ENCODE measurements at regions not wholly inside any gene's neighbourhood (a gene's known extent, or its start where the extent isn't known, plus 50 kb on each side); places are given as distances from the start of the nearest gene placed in this dataset.

DNA sequence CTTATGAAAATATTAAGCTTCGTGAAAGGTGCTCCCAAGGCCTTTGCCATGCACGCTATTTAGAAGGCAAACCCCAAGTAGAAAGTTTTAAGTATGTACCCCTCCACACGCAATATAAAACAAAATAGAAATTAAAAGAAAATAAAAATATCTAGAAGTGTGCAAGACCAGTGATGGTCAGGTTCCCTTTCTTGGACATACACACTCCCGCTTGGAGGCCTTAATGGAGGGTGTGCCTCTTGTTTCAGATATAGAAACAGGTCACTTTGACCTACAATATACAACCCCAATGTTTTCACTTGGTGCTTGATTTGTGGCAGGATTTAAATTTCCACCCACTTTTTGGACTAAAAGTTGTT is 127.4 kb upstream of the STC2 start:
- TF ChIP-seq JUN (CRISPR knock-in tag; IDR thresholded peaks at IDR 0.05) (no peak), JAZF1 (CRISPR knock-in tag; IDR thresholded peaks at IDR 0.05) (no peak), ZBTB21 (CRISPR knock-in tag; IDR thresholded peaks at IDR 0.05; ENCODE audit: borderline replicate concordance) (no peak)
- TF ChIP-seq, protein P1, sequence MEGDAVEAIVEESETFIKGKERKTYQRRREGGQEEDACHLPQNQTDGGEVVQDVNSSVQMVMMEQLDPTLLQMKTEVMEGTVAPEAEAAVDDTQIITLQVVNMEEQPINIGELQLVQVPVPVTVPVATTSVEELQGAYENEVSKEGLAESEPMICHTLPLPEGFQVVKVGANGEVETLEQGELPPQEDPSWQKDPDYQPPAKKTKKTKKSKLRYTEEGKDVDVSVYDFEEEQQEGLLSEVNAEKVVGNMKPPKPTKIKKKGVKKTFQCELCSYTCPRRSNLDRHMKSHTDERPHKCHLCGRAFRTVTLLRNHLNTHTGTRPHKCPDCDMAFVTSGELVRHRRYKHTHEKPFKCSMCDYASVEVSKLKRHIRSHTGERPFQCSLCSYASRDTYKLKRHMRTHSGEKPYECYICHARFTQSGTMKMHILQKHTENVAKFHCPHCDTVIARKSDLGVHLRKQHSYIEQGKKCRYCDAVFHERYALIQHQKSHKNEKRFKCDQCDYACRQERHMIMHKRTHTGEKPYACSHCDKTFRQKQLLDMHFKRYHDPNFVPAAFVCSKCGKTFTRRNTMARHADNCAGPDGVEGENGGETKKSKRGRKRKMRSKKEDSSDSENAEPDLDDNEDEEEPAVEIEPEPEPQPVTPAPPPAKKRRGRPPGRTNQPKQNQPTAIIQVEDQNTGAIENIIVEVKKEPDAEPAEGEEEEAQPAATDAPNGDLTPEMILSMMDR (IDR thresholded peaks at IDR 0.05): no peak
- TF ChIP-seq, protein P2, sequence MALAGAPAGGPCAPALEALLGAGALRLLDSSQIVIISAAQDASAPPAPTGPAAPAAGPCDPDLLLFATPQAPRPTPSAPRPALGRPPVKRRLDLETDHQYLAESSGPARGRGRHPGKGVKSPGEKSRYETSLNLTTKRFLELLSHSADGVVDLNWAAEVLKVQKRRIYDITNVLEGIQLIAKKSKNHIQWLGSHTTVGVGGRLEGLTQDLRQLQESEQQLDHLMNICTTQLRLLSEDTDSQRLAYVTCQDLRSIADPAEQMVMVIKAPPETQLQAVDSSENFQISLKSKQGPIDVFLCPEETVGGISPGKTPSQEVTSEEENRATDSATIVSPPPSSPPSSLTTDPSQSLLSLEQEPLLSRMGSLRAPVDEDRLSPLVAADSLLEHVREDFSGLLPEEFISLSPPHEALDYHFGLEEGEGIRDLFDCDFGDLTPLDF (CRISPR knock-in tag; IDR thresholded peaks at IDR 0.05): no peak
- TF ChIP-seq, protein P3, sequence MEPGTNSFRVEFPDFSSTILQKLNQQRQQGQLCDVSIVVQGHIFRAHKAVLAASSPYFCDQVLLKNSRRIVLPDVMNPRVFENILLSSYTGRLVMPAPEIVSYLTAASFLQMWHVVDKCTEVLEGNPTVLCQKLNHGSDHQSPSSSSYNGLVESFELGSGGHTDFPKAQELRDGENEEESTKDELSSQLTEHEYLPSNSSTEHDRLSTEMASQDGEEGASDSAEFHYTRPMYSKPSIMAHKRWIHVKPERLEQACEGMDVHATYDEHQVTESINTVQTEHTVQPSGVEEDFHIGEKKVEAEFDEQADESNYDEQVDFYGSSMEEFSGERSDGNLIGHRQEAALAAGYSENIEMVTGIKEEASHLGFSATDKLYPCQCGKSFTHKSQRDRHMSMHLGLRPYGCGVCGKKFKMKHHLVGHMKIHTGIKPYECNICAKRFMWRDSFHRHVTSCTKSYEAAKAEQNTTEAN (CRISPR knock-in tag; IDR thresholded peaks at IDR 0.05): no peak

Measured in WTC11 (cell line).